Hepatic stellate cell (primary cell): ENCODE measurements at regions not wholly inside any gene's neighbourhood (a gene's known extent, or its start where the extent isn't known, plus 50 kb on each side); places are given as distances from the start of the nearest gene placed in this dataset.
"Not testable (repeated sequence)": the region's sequence is repeated elsewhere in the genome, so short reads cannot be mapped to it uniquely, and the experiment has no call there.

Experiments used
- DNase-seq: peaks from one replicate; pipeline ENCODE4 v3.0.0; 2011; ENCODE audit warnings: low spot score

DNA sequence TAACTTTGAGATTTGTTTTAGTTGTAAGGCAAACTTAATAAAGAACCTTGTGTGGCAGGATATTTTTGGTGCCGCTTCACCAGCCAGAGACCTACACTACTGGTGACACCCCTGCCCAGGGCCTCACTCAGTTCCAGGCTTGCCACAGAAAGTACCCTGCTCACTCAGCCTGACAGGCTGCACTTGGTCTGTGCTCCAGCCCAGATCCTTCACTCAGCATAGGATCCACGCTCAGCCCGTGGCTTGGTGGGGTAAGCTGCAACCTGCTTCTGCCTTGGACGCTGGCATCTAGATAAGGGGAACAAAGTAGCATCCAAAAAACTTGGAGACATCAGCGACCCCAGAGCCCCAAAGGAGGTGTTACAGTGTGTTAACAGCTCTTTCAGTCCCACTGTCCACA, 825.5 kb downstream of the EPHA3 start:
- DNase-seq = no peak

DNA sequence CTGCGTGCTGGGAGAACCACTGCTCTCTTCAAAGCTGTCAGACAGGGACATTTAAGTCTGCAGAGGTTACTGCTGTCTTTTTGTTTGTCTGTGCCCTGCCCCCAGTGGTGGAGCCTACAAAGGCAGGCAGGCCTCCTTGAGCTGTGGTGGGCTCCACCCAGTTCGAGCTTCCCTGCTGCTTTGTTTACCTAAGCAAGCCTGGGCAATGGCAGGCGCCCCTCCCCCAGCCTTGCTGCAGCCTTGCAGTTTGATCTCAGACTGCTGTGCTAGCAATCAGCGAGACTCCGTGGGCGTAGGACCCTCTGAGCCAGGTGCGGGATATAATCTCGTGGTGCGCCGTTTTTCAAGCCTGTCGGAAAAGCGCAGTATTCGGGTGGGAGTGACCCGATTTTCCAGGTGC, 837.0 kb downstream of the EPHA3 start:
- DNase-seq = not testable (repeated sequence)

DNA sequence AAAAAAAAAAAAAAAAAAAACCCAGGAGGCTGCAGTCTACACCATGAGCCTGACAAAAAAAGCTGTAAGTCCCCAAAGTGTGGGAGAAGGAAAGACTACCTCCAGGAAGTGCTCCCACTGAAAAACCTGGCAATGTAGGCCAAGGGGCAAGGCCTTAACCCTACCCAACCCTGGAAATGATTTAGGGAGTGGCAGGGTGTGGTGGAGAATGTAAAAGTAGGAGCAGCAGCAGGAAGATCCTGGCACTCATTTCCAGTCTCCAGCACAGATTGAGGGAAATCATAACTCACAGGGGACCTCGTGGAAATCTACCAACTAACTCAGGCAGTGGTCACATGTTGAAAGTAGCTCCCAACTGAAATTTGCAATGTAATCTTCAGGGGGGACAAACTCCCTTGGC, 839.5 kb downstream of the EPHA3 start:
- DNase-seq = no peak

GRCh38 chr3:89947337-89947954, 840.0 kb downstream of the EPHA3 start:
- DNase-seq = no peak

DNA sequence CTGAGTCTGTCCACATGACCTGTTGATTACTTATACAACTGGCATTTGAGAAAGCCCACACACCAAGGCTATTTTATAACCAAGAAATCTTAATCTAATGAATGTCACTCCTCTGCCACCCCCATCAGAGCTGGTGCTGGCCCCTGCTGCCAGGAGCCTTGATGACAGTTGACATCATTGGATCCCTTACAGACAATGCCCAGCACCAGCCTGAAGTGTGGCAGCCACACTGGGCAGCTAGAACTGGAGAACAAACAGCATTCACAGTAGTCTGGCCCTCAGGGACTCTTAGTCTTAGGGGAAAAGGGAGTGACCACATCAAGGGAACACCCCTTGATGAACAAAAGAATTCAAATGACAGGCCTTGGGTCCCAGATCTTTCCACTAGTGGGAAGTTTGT, 840.6 kb downstream of the EPHA3 start:
- DNase-seq = no peak

DNA sequence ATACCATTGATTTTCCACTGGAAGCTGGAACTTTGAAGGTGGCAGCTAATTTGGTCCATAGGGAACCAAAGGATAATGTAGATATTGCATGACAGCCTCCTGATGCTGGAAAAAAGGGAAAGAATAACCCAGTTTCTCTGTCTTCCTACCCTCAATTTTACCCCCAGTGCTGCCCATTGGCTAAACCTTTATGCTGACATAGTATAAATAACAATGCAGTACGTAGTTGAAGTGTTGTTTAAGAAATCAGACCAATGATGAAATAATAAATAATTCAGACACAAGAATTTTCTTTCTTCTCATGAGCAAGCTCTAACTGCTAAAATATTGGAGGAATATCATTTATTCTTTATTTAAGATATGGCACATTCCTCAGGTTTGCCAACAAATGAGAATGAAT, 843.4 kb downstream of the EPHA3 start:
- no peak for DNase-seq

- DNase-seq = no peak
These were observed 846.7 kb downstream of the EPHA3 start for GRCh38 chr3:89954137-89954536.

- no peak for DNase-seq
These were observed 847.7 kb downstream of the EPHA3 start for GRCh38 chr3:89955156-89955555.

DNA sequence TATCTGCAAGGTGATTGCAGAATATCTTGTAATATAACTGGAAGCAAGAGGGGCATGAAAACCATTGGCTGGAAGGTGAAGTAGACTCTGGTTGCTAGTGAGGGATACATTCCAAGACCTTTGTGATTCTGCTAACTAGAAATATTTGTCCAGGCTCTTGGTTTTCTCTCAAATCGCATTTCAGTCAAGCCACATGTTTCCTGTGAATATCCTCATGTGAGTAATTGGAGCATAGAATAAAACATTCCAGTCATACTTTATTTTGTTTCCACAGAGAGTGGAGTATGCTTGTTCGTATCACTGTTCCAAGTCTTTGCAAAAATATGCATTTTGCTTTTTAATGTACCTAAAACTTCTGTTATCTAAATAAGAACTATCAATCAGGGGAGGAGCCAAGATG, 850.0 kb downstream of the EPHA3 start:
- DNase-seq = peak; percentile 54

- DNase-seq = not testable (repeated sequence)
These were observed 850.7 kb downstream of the EPHA3 start for GRCh38 chr3:89958163-89958562.

DNA sequence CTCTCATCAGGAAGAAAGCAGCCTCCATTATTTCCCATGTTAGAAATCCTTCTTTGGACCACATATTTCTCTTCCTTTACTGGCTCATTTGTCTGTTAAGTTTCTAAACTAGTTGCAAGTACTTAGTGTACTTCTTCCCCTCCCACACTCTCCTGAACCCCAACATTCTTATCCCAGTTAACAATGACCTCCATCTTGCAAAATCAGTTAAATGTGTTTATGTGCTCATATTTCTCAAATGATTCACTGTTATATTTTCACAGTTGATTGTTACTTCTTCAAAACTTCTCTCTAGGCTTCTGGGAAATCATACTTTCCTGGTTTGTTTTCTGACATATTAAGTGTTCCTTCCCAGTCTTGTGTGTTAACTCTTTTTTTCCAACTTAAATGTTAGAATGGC, 856.9 kb downstream of the EPHA3 start:
- peak; percentile 17 for DNase-seq

DNA sequence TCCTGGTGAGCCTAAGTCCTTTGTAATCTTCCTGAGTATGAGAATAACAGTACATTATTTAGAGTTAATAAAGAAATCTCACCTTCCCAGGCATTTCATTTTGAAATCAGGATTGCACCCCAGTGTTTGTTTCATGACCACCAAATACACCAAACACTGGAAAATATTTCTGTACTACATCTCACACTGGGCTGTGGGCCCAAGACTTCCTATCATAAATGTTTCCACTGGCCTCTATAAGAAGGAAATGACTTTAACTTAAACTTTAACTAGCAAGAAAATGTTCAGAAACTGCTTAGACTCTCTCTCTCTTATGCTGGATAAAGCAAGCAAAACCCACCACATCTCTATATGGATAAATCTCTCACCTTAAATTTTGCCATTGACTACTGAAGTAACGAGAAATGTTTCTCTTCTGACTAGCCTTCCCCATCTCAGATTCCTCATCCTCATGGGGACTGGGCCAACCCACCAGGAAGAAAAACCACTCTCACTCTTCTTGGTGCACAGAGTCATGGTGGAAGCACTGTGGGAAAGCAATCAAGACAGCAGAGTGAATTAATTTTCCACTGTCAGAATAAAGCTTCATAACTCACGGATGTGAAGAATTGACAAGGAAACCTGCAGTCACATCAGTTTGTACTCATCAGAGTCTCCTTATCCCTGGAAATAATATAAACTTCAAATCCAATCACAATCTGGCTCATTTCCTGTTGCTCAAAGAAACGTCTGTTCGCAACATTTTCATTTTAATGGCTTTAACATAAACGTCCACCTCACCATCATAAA, 859.6 kb downstream of the EPHA3 start:
- no peak for DNase-seq

DNA sequence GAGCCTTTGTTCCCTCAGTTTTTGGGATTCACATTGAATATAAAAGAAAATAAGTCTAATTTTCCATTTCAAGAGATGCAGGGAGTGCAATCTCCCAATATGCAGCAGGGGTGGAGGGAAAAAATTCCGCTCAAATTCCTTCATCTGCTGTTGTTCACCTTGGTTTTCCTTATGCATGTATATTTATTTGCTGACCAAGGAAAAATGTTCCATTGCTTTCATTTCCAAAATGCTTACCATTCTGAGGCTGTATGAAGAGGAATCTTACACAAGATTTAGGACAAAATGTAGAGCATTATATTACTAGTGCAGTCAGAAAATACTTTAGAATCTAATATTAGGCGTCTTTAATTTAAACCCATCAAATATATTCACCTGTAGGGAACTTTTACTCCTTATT, 863.9 kb downstream of the EPHA3 start:
- DNase-seq = no peak

DNA sequence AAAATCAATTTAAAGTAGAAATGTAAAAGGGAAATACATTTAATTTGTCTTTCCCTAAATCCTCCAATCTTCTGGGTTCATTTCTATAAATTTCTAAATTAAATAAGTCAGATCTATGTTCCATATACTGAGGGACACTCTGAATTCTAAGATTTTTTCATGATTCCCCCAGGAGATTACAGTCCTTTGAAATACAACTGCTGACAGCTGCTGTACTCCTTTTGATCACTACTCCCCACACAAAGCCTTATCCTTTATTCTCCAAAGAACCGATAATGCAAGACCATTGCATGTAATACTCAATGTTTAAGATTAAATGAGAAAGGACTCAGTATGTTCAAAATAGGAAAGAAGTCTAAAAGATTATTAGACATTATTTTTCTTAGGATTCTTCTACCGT, 865.7 kb downstream of the EPHA3 start:
- no peak for DNase-seq

- no peak for DNase-seq
These were observed 867.6 kb downstream of the EPHA3 start for GRCh38 chr3:89974903-89975519.

GRCh38 chr3:89983449-89983848, 876.0 kb downstream of the EPHA3 start:
- no peak for DNase-seq

DNA sequence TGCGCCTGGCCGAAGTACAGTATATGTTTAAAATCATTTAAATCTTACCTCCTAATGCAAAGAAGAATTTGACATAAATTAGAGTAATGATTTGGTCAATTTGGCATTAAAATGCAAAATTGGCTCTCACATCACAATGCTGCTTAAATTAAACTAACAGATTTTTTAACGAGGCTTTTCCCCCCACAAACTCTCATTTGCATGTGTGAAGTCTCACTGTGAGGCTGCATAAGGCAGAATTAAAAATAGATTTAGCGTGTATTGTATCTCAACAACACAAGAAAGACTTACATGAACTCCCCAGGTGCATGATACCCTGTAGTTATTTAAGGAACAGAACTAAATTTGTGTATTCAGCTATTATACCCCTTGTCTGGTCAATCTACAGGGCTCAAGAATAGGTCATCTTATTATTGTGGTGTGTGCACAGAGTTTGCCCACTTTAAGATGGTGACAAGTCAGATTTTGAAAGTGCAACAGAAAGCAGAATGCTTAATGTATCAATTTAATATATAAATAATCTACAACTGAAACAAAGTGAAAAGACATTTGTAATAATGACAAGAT, 897.9 kb downstream of the EPHA3 start:
- no peak for DNase-seq

GRCh38 chr3:90007778-90008499, 900.5 kb downstream of the EPHA3 start:
- no peak for DNase-seq

DNA sequence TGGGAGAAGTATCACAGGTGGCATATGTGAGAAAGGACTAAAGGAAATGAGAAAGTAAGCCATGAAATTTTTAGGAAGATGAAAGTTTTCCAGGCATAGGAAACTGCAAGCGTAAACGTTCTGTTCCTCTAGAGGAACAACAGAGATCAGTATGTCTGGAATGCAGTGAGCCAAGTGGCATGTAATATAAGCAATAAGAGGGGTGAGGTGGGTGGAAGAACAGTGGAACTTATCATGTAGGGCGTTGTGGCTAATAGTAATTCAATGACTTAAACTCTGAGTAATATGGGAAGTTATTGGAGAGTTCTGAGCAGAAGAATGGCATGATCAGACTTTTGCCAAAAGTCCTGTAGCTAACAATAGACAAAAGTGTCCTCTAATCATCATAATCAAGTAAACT, 902.9 kb downstream of the EPHA3 start:
- peak; percentile 19 for DNase-seq

- DNase-seq = no peak
These were observed 903.7 kb downstream of the EPHA3 start for GRCh38 chr3:90011131-90011530.

- DNase-seq = no peak
These were observed 904.2 kb downstream of the EPHA3 start for GRCh38 chr3:90011596-90011995.

DNA sequence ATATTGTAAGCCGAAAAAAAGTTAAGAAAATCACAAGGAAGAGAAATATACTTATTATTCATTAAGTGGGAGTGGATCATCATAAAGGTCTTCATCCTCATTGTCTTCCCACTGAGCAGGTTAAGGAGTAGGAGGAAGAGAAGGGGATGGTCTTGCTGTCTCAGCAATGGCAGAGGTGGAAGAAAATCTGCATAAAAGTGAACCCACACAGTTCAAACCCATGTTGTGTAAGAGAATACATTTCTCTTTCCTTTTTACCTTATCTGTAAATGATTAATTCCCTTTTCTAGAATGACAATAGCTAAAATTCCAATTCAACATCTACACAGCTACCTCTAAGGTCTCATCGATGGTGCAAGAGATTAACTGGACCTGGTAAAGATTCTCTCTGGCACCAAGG, 904.6 kb downstream of the EPHA3 start:
- DNase-seq = no peak
